ENCODE measurements at regions not wholly inside any gene's neighbourhood (a gene's known extent, or its start where the extent isn't known, plus 50 kb on each side); places are given as distances from the start of the nearest gene placed in this dataset.

- no peak for DNase-seq (ENCODE audit: low read depth in 2 of 2)
Observed at GRCh38 chr1:30268923-30269666, 454.3 kb downstream of the MATN1 start.

GRCh38 chr1:30267856-30268255 is 455.5 kb downstream of the MATN1 start:
- DNase-seq (ENCODE audit: low read depth in 2 of 2): no peak

- DNase-seq (ENCODE audit: low read depth in 2 of 2): no peak
Observed at GRCh38 chr1:30267046-30267445, 456.3 kb downstream of the MATN1 start.

GRCh38 chr1:30265127-30266070 is 458.0 kb downstream of the MATN1 start:
- no peak for DNase-seq (ENCODE audit: low read depth in 2 of 2)

- DNase-seq (ENCODE audit: low read depth in 2 of 2): no peak
Observed at GRCh38 chr1:30264672-30265025, 458.7 kb downstream of the MATN1 start.

GRCh38 chr1:30263888-30264671 is 459.3 kb downstream of the MATN1 start:
- no peak for DNase-seq (ENCODE audit: low read depth in 2 of 2)

- DNase-seq (ENCODE audit: low read depth in 2 of 2): no peak
Observed at GRCh38 chr1:30263405-30263804, 460.0 kb downstream of the MATN1 start.

- DNase-seq (ENCODE audit: low read depth in 2 of 2): no peak
Observed at GRCh38 chr1:30262158-30262557, 461.2 kb downstream of the MATN1 start.

GRCh38 chr1:30260318-30260717 is 463.1 kb downstream of the MATN1 start:
- no peak for DNase-seq (ENCODE audit: low read depth in 2 of 2)

GRCh38 chr1:30259631-30260030 is 463.8 kb downstream of the MATN1 start:
- DNase-seq (ENCODE audit: low read depth in 2 of 2): no peak

- no peak for DNase-seq (ENCODE audit: low read depth in 2 of 2)
Observed at GRCh38 chr1:30258876-30259275, 464.5 kb downstream of the MATN1 start.

- DNase-seq (ENCODE audit: low read depth in 2 of 2): no peak
Observed at GRCh38 chr1:30258471-30258870, 464.9 kb downstream of the MATN1 start.

- no peak for DNase-seq (ENCODE audit: low read depth in 2 of 2)
Observed at GRCh38 chr1:30257742-30258380, 465.5 kb downstream of the MATN1 start.

- no peak for DNase-seq (ENCODE audit: low read depth in 2 of 2)
Observed at GRCh38 chr1:30257322-30257721, 466.1 kb downstream of the MATN1 start.

GRCh38 chr1:30256911-30257310 is 466.5 kb downstream of the MATN1 start:
- no peak for DNase-seq (ENCODE audit: low read depth in 2 of 2)

GRCh38 chr1:30255111-30255724 is 468.2 kb downstream of the MATN1 start:
- DNase-seq (ENCODE audit: low read depth in 2 of 2): no peak

GRCh38 chr1:30253807-30254440 is 469.5 kb downstream of the MATN1 start:
- no peak for DNase-seq (ENCODE audit: low read depth in 2 of 2)

GRCh38 chr1:30253361-30253760 is 470.0 kb downstream of the MATN1 start:
- DNase-seq (ENCODE audit: low read depth in 2 of 2): no peak

GRCh38 chr1:30250984-30251850 is 472.2 kb downstream of the MATN1 start:
- DNase-seq (ENCODE audit: low read depth in 2 of 2): no peak

All from stimulated activated CD4-positive, alpha-beta T cell treated with anti-CD3 and anti-CD28 coated beads, Interleukin-15, amount 100 ng/mL, for 48 hours (primary cell).